CD4-positive, alpha-beta T cell treated with Interleukin-4 for 4 hours (primary cell): ENCODE measurements at regions not wholly inside any gene's neighbourhood (a gene's known extent, or its start where the extent isn't known, plus 50 kb on each side); places are given as distances from the start of the nearest gene placed in this dataset.

Source experiments
- DNase-seq: peaks from one replicate; pipeline ENCODE4 v3.0.0-alpha.2; 2020

DNA sequence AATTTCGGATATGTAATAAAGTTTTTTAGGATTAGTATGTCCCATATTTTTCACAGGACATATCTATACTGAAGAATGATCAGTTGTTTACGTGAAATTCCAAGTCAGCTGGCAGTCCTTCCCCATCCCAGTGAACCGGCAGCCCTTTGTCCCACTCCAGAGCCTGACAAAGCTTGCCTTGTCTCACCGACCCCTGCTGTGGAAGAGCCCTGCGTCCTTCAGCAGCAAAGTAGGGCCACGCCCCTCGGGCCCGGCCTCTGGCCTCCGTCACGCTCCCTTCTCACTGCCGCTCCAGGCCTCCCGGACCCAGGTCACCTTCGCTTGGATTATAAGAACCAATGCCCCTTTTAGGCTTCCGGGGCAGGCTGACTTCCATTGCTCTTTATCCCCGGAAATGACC, 89.8 kb upstream of the TGIF1 start:
- no peak for DNase-seq

DNA sequence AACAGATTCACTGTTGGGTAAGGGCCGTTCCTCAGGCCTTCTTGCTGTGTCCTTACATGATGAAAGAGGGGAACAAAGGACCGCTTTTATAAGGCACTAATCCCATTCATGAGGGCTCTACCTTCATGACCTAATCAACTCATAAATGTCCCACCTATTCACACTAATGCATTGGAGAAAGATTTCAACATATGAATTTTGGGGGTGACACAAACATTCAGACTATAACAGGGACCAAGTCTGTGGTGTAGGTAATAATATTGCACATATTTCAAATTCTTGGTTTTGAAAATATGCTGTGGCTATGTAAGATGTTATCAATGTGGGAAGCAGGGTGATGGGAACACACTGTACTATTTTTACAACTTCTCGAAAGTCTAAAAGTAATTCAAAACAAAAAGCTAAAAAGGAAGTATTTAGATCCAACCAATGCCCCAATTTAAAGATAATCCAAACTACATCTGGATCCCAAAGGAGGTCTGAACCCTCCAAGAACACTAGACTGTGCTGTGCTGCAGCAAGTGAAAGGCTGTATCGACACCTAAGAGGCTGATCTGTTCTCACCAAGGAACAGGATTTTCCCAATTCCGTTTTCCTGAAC, 82.4 kb upstream of the TGIF1 start:
- no peak for DNase-seq

DNA sequence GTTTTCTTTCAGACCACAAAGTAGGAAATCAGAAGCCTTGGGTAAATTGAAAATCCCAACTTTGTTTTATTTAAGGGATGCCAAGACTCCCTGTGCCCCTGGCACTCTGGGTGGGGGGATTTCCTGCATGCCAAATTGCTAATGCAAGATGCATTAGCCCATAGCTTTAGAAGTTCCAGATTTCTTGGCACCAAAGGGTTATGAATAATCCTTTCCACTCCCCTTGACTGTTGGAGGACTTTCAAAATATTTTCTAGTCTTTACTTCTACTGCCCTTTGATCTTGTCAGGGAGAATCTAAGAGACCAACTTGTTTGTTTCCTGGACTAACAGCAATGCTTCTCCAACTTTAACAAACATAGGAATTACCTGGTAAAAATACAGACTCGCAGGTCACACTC, 81.8 kb upstream of the TGIF1 start:
- no peak for DNase-seq

DNA sequence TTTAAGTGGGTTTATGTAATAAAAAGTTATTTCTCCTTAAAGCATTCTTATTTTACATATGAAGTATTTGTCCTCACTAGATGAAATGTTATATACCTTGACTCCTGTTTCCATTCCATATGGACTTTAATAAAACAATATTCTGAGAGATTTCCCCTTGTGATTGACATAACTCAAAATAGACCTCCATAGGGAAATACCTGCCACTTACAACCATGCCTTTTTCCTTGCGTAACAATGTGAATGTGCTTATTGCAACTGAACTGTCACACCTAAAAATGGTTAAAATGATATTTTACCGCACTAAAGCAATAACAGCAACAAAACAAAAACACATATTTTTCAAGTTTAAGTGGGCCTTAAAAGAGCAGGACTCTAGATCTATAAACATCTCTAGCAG, 70.3 kb upstream of the TGIF1 start:
- DNase-seq, result no peak

DNA sequence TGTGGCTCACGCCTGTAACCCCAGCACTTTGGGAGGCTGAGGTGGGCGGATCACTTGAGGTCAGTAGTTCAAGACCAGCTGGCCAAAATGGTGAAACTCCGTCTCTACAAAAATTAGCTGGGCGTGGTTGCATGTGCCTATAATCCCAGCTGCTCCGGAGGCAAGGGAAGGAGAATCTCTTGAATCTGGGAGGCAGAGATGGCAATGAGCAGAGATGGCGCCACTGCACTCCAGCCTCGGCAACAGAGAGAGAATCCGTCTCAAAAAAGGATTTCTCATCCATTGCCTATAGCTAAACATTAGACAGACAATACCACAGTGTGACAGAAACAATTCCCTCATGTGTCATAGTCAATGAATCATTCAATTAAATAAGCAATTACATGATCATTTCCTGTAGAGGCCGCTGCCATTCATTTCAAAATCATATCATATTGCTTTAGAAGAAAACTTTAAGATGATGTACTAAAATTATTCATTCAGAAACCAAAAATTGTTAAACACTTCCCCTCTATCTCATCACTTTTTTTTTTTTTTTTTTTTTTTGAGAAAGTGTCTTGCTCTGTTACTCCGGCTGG, 69.5 kb upstream of the TGIF1 start:
- DNase-seq, result peak; percentile 56

DNA sequence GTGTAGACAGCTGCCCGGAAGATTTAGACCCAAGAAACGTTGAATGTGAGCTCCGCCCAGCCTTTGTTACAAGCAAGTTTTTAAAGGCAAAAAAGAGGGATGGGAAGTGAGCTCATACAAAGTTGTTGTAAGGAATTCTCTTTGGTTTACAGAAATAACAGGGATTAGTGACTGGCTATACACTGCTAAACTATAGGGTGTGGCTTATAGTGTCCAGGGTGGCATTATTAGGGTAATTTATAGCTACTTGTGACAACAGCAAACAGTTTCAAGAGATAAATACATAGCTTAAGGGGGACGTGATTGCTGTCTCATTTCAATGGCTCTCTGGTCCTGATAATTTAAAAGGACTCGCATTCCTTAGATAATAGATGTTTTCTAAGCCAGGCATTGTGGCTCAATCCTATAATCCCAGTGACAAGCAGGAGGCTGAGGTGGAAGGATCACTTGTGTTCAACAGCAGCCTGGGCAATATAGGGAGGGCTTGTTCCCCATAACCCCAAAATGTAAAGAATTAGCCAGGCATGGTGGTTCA, 66.5 kb upstream of the TGIF1 start:
- DNase-seq, result no peak

DNA sequence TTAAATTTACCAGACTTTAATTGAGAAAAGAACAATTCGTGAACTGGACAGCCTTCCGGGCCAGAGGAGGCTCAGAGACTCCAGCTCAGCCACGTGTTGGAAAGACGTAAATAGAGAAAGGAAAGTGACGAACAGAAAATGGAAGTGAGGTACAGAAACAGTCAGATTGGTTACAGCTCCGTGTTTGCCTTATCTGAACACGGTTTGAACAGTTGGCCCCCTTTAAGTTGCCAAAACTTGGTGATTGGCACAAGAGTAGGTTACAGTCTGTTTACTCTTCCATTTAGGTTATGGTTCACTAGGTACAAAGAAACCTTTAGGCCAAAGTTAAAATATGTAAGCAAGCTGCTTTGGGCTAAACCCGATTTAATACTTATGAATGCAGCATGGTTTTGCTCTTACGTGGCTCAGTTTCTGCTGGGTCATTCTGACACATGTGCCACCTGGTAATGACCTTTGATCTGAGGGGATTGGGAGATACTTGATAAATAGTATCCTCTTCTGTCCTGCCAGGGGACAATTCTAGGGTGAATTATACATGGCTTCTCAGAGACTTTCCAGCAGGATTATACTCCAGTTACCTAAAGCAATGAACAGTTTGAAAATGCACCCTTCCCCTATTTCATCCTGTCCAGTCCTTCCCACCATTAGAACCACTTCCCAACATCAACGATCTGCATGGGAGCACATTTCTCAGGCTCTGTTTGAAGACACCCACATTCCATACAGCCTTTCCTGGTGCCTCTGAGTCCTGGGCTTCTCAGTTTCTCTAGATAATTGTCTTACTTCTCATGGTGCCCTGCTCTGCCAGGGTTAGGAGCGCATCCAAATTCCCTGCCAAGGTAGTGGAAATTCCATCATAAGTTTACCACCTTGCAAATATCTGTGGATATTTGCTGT, 65.1 kb upstream of the TGIF1 start:
- no peak for DNase-seq

DNA sequence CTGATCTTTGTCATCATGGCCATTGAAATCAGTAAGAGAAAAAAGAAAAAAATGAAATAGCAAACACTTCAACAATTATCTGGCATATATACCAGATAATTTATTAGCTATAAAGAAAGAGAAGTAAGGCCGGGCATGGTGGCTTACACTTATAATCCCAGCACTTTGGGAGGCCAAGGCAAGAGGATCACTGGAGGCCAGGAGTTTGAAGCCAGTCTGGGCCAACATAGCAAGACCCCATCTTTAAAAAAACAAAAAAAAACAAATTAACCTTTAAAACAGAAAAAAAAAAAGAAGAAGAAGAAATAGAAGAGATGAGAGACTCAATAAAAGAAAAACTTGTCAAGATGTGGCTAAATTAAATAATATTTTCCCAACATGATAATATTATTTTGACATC, 61.6 kb upstream of the TGIF1 start:
- no peak for DNase-seq

DNA sequence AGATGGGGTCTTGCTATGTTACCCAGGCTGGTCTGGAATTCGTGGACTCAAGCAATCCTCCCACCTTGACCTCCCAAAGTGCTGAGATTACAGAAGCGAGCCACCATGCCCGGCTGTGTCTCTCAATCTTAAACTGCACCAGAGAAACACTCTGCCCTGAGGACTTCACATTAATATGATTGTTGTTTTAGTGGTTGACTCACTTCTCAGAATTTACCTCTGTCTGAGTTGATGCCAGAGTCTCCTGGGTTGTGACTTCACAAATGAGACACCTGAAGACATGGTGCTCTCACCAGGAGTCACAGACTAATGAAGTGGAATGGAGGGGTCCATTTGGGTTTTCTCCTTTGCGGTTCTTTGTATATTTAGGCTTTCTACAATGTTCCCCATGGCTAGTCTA, 61.0 kb upstream of the TGIF1 start:
- no peak for DNase-seq

DNA sequence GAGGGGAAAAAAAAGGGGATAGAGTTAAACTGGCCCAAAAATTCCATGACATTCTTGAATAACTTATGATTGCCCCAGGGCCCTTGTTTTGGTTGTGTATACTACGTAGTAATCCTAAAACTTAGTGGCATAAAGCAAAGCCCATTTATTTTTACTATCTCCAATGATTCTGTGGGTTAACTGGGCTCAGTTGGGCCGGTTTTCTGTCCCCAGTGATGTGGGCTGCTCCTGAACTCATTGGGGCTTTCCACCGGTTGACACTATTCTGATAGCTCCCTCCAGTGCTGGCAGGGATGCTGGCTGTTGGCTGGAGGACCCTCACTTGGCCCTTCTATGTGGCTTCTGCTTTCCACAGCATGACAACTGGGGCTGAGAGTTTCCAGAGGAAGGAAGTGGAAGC, 60.0 kb upstream of the TGIF1 start:
- DNase-seq, result no peak

DNA sequence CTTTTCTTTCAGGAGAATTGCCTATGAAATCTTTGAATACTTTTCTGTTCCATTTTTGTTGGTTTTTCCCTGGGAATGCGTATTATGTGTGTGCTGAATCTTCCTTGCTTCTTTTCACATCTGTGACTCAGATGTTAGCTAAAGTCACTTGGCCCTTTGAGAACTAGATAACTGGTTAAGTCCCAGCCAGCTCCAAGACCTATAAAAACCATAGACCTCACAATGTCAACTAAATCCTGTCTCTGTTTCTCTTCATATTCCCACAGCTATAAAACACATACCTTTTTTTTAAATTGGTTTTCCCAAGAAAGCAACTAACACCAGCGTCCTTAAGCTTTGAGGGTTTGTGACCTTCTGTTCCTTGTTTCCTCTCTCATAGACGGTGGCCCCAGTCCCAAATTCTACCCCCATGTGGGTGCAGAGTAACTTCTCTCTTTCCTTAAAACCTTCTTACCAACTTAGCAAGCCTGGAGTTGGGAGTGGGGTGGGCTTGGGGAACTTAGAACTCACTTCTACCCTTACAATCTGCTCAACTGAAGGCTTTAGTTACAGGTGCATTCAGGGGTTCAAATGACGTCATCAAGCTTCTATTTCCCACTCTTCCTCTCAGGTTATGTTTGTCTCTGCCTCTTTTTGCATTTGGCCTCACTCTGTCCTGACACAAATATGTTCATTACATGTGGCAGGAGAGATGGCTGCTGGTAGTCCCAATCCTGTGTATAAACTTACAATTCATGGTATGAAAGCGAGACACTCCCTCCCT, 58.1 kb upstream of the TGIF1 start:
- DNase-seq, result no peak

DNA sequence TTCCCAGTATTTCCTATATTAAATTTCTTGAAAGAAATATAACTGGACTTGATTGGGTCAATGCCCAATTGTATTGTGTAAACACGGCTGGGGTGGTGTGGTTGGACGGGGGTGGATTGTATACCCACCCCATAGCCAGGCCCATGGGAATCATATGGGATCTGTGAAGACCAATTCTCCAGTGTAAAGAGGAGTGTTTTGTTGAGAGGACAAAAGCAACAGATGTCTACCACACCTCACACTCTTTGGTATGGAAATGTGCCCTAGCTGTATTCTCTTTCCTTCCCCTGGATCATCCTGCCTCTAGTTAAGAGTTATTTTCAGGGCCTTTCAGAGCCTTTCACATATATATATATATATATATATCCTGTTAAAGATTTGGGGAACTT, 57.5 kb upstream of the TGIF1 start:
- DNase-seq, result no peak

DNA sequence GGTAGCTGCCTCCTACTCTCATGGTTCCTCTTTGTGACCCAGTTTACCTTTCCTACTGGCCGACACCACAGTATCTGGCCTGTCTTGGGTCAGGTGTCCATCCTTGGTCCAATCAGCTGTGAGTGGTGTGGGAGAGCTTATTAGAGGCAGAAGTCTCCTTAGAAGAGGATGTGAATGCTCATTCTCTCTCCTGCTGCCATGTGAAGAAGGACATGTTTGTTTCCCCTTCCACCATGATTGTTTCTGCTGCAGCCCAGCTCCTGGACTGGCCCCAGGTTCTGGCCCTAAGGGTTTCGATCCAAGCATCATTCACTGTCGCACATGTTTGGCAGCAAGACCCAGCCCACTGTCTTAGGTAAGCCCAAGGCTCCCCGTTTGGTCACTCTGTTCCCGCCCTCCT, 55.3 kb upstream of the TGIF1 start:
- DNase-seq, result no peak

DNA sequence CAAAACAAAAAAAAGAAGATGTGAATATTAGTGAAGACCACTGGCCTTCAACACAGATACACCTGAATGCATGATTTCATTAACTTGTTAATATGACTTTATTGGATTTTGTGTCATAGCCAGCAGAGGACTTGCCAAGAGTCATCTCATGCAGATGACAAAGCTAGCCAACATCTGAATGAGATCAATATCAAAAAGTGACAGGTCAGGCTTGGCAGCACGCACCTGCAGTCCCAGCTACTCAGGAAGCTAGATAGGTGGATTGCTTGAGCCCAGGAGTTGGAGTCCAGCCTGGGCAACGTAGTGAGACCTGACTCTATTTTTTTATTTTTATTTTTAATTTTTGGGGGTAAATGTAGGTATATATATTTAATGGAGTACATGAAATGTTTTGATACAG, 54.5 kb upstream of the TGIF1 start:
- no peak for DNase-seq

DNA sequence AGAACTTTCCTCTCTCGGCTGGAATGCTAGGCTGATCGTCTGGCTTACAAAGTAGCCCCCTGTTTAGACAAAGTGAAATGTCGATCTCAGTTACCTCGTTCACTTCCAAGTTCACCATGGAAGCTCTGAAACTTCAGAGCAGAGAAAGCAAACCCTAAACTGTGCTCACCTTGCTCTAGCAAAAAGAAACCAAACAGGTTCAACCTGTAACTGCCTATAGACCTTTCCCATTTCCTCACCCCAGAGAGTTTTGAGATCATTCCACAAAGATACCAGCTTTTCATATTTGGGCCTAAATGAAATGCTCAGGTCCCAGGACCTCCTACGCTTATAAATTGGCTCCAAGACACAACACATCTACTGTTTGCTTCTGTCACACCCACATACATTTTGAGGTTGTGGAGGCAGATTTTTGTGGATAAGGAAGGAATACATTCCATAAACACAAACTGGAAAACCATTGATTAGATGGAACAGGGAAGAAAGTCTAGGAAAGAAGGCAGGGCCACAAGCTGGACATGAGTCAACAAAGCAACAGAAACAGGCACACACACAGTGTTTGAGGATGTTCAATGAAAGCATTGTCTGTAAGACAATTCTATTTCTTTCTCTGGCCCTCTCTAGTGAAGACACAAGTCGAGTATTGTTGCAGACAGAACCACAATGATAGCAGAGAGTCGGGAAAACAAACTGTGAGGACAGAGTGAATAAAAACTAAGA, 52.8 kb upstream of the TGIF1 start:
- DNase-seq, result no peak

DNA sequence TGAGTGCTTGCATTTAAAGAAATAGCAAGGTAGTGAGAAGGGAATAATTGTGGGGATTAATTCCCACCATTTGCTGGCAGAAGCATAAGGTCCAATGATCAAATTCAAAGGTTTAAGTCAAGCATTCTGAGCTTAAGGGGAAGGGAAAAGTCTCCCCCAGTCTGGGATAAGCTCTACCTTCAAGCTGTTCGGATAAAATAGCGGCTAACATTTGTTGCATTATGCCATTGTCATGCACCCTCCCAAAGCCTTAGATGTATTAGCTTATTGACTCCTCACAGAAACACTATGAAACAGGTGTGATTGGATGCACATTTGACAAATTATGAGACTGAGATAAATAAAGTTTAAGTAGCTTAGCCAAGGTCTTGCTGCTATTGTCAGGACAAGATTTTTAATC, 52.2 kb upstream of the TGIF1 start:
- DNase-seq, result no peak
